ENCODE measurements at regions not wholly inside any gene's neighbourhood (a gene's known extent, or its start where the extent isn't known, plus 50 kb on each side); places are given as distances from the start of the nearest gene placed in this dataset.

DNA sequence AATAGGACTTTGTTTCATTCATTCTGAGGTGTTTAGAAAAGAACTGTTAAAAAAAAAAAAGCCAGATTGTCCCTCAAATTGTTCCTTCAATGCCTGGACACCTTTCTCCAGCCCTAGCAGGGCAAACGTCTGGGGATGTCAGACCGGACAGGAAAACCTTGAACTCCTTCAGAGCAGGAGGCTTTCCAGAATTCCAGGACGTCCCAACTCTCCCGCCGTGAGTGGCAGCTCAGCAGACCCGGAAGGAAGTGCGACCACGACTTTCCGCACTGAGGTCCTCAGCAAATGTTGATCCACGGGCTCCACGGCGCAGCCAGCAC is 139.1 kb downstream of the DLL1 start (continued):
- TF ChIP-seq, protein P1, sequence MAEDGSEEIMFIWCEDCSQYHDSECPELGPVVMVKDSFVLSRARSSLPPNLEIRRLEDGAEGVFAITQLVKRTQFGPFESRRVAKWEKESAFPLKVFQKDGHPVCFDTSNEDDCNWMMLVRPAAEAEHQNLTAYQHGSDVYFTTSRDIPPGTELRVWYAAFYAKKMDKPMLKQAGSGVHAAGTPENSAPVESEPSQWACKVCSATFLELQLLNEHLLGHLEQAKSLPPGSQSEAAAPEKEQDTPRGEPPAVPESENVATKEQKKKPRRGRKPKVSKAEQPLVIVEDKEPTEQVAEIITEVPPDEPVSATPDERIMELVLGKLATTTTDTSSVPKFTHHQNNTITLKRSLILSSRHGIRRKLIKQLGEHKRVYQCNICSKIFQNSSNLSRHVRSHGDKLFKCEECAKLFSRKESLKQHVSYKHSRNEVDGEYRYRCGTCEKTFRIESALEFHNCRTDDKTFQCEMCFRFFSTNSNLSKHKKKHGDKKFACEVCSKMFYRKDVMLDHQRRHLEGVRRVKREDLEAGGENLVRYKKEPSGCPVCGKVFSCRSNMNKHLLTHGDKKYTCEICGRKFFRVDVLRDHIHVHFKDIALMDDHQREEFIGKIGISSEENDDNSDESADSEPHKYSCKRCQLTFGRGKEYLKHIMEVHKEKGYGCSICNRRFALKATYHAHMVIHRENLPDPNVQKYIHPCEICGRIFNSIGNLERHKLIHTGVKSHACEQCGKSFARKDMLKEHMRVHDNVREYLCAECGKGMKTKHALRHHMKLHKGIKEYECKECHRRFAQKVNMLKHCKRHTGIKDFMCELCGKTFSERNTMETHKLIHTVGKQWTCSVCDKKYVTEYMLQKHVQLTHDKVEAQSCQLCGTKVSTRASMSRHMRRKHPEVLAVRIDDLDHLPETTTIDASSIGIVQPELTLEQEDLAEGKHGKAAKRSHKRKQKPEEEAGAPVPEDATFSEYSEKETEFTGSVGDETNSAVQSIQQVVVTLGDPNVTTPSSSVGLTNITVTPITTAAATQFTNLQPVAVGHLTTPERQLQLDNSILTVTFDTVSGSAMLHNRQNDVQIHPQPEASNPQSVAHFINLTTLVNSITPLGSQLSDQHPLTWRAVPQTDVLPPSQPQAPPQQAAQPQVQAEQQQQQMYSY (CRISPR knock-in tag; IDR thresholded peaks at IDR 0.05): no peak
- no peak for TF ChIP-seq ZNF121 (CRISPR knock-in tag; IDR thresholded peaks at IDR 0.05)
- no peak for TF ChIP-seq ZNF263 (CRISPR knock-in tag; IDR thresholded peaks at IDR 0.05; ENCODE audit: low read depth)

- peaks cover 36% of the 10 kb centered on the region for H3K4me1 Mint-ChIP-seq
- no peak overlapping the region for H3K4me3 Mint-ChIP-seq
- H3K36me3 Mint-ChIP-seq: no peaks in the 10 kb centered on the region
- ATAC-seq (no peak), DNase-seq (ENCODE audit: low spot score) (no peak)
- CTCF ChIA-PET: interaction anchor here (0.7 to 2.1 kb wide), 5 partner anchors 13 to 379 kb away, joined by 3 to 13 read pairs (median 4); partner anchors contain the start of gene DLL1
- H3K27me3 Mint-ChIP-seq (ENCODE audit: low read depth): peaks cover 13% of the 10 kb centered on the region
- H3K27ac Mint-ChIP-seq: no peak overlapping the region
- TF ChIP-seq ZNF232 (CRISPR knock-in tag; IDR thresholded peaks at IDR 0.05) (no peak), ZNF121 (CRISPR knock-in tag; IDR thresholded peaks at IDR 0.05) (no peak), CBFB (CRISPR knock-in tag; IDR thresholded peaks at IDR 0.05; ENCODE audit: low read depth) (no peak)
- POLR2A ChIA-PET: no interaction called here
- H3K9me3 Mint-ChIP-seq: no peaks in the 10 kb centered on the region
Measured at GRCh38 chr6:170151321-170151771, 139.5 kb downstream of the DLL1 start.

GRCh38 chr6:170150590-170150945 is 140.3 kb downstream of the DLL1 start:
- Mint-ChIP-seq H3K27ac (no peak overlapping the region), H3K36me3 (no peaks in the 10 kb centered on the region), H3K4me3 (no peak overlapping the region), H3K4me1 (peaks cover 36% of the 10 kb centered on the region), H3K9me3 (no peaks in the 10 kb centered on the region), H3K27me3 (ENCODE audit: low read depth) (peaks cover 13% of the 10 kb centered on the region)
- POLR2A ChIA-PET: no interaction called here
- TF ChIP-seq RELA (CRISPR knock-in tag; IDR thresholded peaks at IDR 0.05; ENCODE audit: borderline replicate concordance) (no peak), ATF3 (CRISPR knock-in tag; conservative IDR thresholded peaks at IDR 0.05) (no peak), ZNF232 (CRISPR knock-in tag; IDR thresholded peaks at IDR 0.05) (no peak)
- DNase-seq (ENCODE audit: low spot score) (no peak), ATAC-seq (no peak)
- CTCF ChIA-PET: interaction anchor here (1.0 to 2.1 kb wide), 2 partner anchors 141 to 319 kb away, joined by 4 to 13 read pairs; partner anchors contain the start of gene DLL1

- Mint-ChIP-seq H3K4me1 (peaks cover 36% of the 10 kb centered on the region), H3K36me3 (peaks cover under 1% of the 10 kb centered on the region), H3K27ac (no peak overlapping the region), H3K4me3 (no peak overlapping the region), H3K9me3 (peaks cover 3% of the 10 kb centered on the region), H3K27me3 (ENCODE audit: low read depth) (peaks cover 13% of the 10 kb centered on the region)
- ATAC-seq (no peak), DNase-seq (ENCODE audit: low spot score) (no peak)
- ChIA-PET POLR2A (no interaction called here), CTCF (interaction anchor here (2.1 kb wide), 1 partner anchor 318 kb away, joined by 13 read pairs; no protein-coding TSS in a partner anchor)
- TF ChIP-seq ZNF263 (CRISPR knock-in tag; IDR thresholded peaks at IDR 0.05; ENCODE audit: low read depth): no peak
- TF ChIP-seq FOXJ3 (CRISPR knock-in tag; IDR thresholded peaks at IDR 0.05; ENCODE audit: borderline replicate concordance): no peak
- no peak for TF ChIP-seq ATF1 (CRISPR knock-in tag; IDR thresholded peaks at IDR 0.05)
- TF ChIP-seq, protein P2, sequence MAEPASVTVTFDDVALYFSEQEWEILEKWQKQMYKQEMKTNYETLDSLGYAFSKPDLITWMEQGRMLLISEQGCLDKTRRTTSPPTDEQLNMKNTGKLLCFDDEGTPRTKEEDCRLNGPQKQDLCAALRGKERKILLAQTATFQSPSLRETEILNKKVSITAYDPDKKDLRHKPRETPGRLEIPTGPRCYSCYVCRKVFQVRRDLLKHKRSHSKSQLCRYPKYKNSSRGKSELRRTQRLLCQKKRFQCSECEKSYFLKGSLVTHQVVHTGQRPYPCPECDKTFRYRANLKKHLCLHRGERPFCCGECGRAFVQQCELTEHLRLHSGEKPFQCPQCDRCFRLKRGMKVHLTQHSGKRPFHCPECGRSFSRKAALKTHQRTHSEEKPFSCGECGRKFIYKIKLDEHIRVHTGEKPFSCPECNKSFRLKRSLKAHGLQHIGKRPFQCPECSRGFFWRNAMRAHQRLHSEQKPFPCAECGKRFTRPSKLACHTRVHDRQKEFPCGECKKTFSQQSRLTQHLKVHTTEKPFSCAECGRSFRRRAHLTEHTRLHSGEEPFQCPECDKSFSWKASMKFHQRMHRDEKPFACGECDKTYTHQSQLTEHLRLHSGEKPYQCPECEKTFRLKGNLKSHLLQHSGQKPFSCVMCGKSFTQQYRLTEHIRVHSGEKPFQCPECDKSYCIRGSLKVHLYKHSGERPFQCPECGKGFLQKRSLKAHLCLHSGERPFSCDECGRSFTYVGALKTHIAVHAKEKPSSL (CRISPR knock-in tag; conservative IDR thresholded peaks at IDR 0.05): no peak
- TF ChIP-seq, protein P3, sequence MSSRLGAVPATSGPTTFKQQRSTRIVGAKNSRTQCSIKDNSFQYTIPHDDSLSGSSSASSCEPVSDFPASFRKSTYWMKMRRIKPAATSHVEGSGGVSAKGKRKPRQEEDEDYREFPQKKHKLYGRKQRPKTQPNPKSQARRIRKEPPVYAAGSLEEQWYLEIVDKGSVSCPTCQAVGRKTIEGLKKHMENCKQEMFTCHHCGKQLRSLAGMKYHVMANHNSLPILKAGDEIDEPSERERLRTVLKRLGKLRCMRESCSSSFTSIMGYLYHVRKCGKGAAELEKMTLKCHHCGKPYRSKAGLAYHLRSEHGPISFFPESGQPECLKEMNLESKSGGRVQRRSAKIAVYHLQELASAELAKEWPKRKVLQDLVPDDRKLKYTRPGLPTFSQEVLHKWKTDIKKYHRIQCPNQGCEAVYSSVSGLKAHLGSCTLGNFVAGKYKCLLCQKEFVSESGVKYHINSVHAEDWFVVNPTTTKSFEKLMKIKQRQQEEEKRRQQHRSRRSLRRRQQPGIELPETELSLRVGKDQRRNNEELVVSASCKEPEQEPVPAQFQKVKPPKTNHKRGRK (CRISPR knock-in tag; IDR thresholded peaks at IDR 0.05; ENCODE audit: borderline replicate concordance): no peak
- TF ChIP-seq SOX15 (CRISPR knock-in tag; IDR thresholded peaks at IDR 0.05): no peak
- TF ChIP-seq, protein P4, sequence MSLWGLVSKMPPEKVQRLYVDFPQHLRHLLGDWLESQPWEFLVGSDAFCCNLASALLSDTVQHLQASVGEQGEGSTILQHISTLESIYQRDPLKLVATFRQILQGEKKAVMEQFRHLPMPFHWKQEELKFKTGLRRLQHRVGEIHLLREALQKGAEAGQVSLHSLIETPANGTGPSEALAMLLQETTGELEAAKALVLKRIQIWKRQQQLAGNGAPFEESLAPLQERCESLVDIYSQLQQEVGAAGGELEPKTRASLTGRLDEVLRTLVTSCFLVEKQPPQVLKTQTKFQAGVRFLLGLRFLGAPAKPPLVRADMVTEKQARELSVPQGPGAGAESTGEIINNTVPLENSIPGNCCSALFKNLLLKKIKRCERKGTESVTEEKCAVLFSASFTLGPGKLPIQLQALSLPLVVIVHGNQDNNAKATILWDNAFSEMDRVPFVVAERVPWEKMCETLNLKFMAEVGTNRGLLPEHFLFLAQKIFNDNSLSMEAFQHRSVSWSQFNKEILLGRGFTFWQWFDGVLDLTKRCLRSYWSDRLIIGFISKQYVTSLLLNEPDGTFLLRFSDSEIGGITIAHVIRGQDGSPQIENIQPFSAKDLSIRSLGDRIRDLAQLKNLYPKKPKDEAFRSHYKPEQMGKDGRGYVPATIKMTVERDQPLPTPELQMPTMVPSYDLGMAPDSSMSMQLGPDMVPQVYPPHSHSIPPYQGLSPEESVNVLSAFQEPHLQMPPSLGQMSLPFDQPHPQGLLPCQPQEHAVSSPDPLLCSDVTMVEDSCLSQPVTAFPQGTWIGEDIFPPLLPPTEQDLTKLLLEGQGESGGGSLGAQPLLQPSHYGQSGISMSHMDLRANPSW (CRISPR knock-in tag; conservative IDR thresholded peaks at IDR 0.05; ENCODE audit: low read depth): no peak
- TF ChIP-seq ZNF396 (CRISPR knock-in tag; IDR thresholded peaks at IDR 0.05; ENCODE audit: borderline replicate concordance): no peak
- TF ChIP-seq, protein P5, sequence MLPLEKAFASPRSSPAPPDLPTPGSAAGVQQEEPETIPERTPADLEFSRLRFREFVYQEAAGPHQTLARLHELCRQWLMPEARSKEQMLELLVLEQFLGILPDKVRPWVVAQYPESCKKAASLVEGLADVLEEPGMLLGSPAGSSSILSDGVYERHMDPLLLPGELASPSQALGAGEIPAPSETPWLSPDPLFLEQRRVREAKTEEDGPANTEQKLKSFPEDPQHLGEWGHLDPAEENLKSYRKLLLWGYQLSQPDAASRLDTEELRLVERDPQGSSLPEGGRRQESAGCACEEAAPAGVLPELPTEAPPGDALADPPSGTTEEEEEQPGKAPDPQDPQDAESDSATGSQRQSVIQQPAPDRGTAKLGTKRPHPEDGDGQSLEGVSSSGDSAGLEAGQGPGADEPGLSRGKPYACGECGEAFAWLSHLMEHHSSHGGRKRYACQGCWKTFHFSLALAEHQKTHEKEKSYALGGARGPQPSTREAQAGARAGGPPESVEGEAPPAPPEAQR (CRISPR knock-in tag; IDR thresholded peaks at IDR 0.05): no peak
- TF ChIP-seq NR2C2 (CRISPR knock-in tag; IDR thresholded peaks at IDR 0.05): no peak
Measured at GRCh38 chr6:170149681-170150589, 140.9 kb downstream of the DLL1 start.

Data from WTC11 (cell line).